Esophagus squamous epithelium (tissue), 5 donors: ENCODE measurements at regions not wholly inside any gene's neighbourhood (a gene's known extent, or its start where the extent isn't known, plus 50 kb on each side); places are given as distances from the start of the nearest gene placed in this dataset.
A peak's percentile ranks its signal among the peaks of the same experiment; 100 is the strongest.

ENCODE experiments used
- DNase-seq: peaks from one replicate; lab custom pipeline; 2025; lab: John Stamatoyannopoulos, UW
- H3K27ac ChIP-seq, 4 donors: fragments of 200-600 bp; sonication (generic); one replicate each; pipeline ENCODE4 v1.5.1; 2016 to 2019; ENCODE audit warnings: mild to moderate bottlenecking in 1 of 4
- H3K27me3 ChIP-seq, 4 donors: fragments of 200-600 bp; sonication (generic); 1 replicate in 3 of 4; 2 replicates in 1 of 4; pipeline versions ENCODE4 v1.5.1 to v1.6.0; 2017 to 2021; ENCODE audit warnings: antibody characterized with exemption in 1 of 4
- H3K36me3 ChIP-seq, 3 donors: fragments of 200-600 bp; sonication (generic); one replicate each; pipeline ENCODE4 v1.5.1; 2016 to 2019
- H3K4me1 ChIP-seq, 3 donors: fragments of 200-600 bp; sonication (generic); one replicate each; pipeline ENCODE4 v1.5.1; 2017 to 2019
- H3K4me3 ChIP-seq, 4 donors: fragments of 200-600 bp; sonication (generic); 1 replicate in 3 of 4; 2 replicates in 1 of 4; pipeline ENCODE4 v1.5.1; 2016 to 2019; ENCODE audit warnings: mild to moderate bottlenecking in 2 of 4, moderate library complexity in 1 of 4
- H3K9me3 ChIP-seq, 3 donors: fragments of 200-600 bp; sonication (generic); one replicate each; pipeline ENCODE4 v1.5.1; 2016 to 2019
- POLR2A ChIP-seq, 4 donors: fragments of 450-650 bp; IDR thresholded peaks; one replicate each; pipeline ENCODE4 v1.6.1; 2017; ENCODE audit warnings: antibody characterized with exemption in 4 of 4, mild to moderate bottlenecking in 4 of 4, moderate library complexity in 3 of 4
- WGBS, 2 donors: methylation state at CpG; one replicate each; pipeline ENCODE4 v1.1.5; 2018; 5-methylcytosine and 5-hydroxymethylcytosine counted together
- intact Hi-C: fragments of 100-400 bp; cut with DNase I; formaldehyde crosslinking; loops from one replicate; pipeline ENCODE4 v1.15.0; 2022
- TF ChIP-seq, protein P1 (sequence below), 6 experiments: fragments of 450-650 bp in 4 of 6; fragments of 200-600 bp in 2 of 6; sonication (generic) in 2 of 6; IDR thresholded peaks; one replicate each; pipeline ENCODE4 v1.5.1; 2016 to 2019; ENCODE audit warnings: antibody characterized with exemption in 6 of 6, mild to moderate bottlenecking in 4 of 6, moderate library complexity in 4 of 6
- donor health status: DM: yes; HTN: yes; CAD: no.

DNA sequence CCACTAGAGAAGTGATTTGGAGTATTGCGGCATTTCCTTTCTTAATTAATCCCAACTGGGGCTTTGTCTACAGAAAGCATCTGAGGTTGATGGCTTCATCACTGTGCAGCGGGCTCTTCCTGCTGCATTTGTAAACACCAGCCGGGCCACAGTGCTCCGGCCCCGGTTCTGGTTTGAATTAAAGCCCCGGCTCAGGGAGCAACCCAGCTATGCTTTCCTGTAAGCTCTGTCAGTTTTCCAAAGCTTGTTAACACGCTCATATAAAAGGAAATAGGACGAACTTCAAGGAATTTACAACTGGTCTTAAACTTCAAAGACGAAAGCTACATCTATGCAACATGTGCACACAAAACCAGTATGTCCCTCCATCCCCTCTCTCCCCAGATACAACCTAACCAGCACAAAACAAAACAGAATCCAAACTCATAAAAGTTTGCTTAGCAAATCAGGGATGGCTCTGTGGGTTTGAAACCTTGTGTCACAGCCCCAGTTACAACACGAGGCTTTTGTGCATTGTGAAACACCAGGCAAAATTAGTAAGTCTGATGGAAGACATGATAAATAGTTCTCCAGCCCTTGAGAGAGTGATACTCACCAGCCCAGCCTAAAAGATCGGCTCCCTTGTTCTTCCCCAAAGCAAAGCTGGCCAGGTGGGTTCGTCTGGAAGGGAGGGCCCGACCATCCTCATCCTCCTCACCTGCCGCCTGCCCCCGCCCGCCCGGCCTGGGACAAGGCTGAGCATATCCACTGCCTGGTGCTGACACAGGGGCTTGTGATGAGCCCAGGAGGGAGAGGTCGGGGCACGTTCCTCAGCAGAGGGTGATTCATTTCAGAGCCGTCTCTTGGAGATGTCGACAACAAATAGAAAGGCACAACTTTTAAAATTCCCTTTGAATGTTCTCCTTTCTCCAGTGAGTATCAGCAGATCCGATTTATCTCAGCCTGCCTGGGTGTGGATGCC is 197.9 kb downstream of the TFAP2C start:
- DNase-seq, result no peak
- Histone ChIP-seq H3K9me3 (no peaks in the 10 kb centered on the region), H3K4me1 (peaks cover 8 to 41% (median 15%) of the 10 kb centered on the region in 3 donors), H3K27me3 (peaks cover 0 to 22% (median 2%) of the 10 kb centered on the region in 4 donors), H3K27ac (peak overlapping the region; percentile 44 to 85 (median 76)), H3K4me3 (peak overlapping the region in 1 of 4 donors; percentile 36), H3K36me3 (no peaks in the 10 kb centered on the region)
- intact Hi-C loops, result no loop called here
- 21 to 22% methylated on average over 13 to 15 of the region's 22 CpGs for whole genome bisulfite sequencing, 2 donors
- peak in 1 of 4 donors; percentile 12 for TF ChIP-seq POLR2A (IDR thresholded peaks at IDR 0.05)
- TF ChIP-seq, protein P1, sequence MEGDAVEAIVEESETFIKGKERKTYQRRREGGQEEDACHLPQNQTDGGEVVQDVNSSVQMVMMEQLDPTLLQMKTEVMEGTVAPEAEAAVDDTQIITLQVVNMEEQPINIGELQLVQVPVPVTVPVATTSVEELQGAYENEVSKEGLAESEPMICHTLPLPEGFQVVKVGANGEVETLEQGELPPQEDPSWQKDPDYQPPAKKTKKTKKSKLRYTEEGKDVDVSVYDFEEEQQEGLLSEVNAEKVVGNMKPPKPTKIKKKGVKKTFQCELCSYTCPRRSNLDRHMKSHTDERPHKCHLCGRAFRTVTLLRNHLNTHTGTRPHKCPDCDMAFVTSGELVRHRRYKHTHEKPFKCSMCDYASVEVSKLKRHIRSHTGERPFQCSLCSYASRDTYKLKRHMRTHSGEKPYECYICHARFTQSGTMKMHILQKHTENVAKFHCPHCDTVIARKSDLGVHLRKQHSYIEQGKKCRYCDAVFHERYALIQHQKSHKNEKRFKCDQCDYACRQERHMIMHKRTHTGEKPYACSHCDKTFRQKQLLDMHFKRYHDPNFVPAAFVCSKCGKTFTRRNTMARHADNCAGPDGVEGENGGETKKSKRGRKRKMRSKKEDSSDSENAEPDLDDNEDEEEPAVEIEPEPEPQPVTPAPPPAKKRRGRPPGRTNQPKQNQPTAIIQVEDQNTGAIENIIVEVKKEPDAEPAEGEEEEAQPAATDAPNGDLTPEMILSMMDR (IDR thresholded peaks at IDR 0.05), result no peak

DNA sequence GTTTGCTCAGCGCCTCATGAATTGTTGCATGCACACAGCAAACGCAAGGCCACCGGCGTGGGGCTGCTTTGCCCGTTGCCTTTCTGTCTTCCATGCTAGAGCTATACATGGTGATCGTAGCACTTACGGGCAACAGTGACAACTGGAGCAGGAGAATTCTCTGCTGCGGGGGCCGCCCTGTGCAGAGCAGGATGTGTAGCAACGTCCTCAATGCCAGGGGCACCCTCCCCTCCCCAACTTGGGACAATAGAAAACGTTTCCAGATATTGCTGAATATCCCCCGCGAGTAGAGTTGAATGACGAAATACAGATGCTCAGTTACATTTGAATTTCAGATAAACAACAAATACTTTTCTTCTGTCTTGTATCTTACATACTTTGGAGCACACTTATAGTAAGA is 198.7 kb downstream of the TFAP2C start:
- no peak for TF ChIP-seq POLR2A (IDR thresholded peaks at IDR 0.05)
- TF ChIP-seq, protein P1 (IDR thresholded peaks at IDR 0.05), result no peak
- H3K4me1 ChIP-seq, result peaks cover 8 to 41% (median 15%) of the 10 kb centered on the region in 3 donors
- peak overlapping the region; percentile 44 to 85 (median 76) for H3K27ac ChIP-seq
- H3K27me3 ChIP-seq, result peaks cover 0 to 25% (median 2%) of the 10 kb centered on the region in 4 donors
- no peaks in the 10 kb centered on the region for H3K9me3 ChIP-seq
- no peak for DNase-seq
- H3K4me3 ChIP-seq, result peak overlapping the region in 1 of 4 donors; percentile 40
- no peaks in the 10 kb centered on the region for H3K36me3 ChIP-seq
- intact Hi-C loops, result no loop called here
- WGBS, 2 donors, result 41 to 46% methylated on average over 13 of the region's 14 CpGs

DNA sequence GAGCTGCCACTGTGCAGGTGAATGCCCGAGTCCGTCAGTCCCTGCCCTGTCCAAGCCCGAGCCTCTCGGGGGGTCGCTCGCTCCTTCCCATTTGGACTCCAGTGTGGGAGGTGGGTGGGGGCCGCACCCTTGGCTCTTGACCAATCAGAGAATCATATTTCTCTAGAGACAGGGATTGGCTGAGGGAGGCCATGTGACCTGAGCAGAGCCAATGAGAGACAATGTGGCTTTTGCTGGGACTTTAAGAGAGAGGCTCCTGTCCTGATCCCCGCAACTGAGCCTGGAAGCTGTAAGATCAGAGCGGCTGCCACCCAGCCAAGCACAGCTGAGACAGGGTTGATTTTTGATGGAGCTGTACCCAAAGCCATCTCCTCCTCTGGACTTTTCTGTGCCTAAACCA is 199.3 kb downstream of the TFAP2C start:
- peak overlapping the region; percentile 44 to 85 (median 76) for H3K27ac ChIP-seq
- peaks cover 0 to 25% (median 2%) of the 10 kb centered on the region in 4 donors for H3K27me3 ChIP-seq

DNA sequence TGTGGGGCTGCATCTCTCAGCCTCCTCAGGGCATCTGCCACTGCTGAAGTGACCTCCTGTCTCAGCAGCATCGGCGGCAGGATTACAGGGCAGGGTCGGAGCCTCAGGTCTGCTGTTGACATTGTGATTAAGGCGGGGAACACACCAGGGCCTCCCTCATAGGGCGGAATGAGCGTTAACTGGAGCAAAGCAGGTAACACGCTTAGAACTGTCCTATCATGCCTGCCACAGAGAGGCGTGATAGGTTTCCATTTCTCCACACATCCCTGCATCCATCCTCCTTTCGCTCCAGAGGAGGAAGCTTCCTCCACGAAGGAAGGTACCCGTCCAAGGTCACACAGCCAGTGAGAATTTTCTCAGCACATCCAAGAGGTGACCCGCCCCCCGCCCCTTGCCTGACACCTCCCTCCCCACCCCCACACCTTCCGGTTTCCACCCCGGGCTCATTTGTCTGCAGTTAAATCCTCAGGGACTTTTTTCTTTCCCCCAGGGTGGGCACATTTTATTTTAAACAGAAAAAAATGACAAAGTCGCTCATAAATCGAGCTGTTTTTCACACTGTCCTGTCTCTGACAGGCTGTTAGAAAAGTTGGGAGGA is 200.8 kb downstream of the TFAP2C start:
- intact Hi-C loops, result no loop called here
- Histone ChIP-seq H3K4me1 (peaks cover 8 to 41% (median 15%) of the 10 kb centered on the region in 3 donors), H3K4me3 (no peak overlapping the region), H3K9me3 (no peaks in the 10 kb centered on the region), H3K27ac (no peak overlapping the region), H3K36me3 (no peaks in the 10 kb centered on the region), H3K27me3 (peaks cover 0 to 25% (median 2%) of the 10 kb centered on the region in 4 donors)
- TF ChIP-seq POLR2A (IDR thresholded peaks at IDR 0.05), result no peak
- TF ChIP-seq, protein P1 (IDR thresholded peaks at IDR 0.05), result no peak
- WGBS, 2 donors, result 18 to 31% methylated on average over 14 of the region's 17 CpGs
- DNase-seq, result no peak

More for the DNA sequence above, 199.3 kb downstream of the TFAP2C start:
- intact Hi-C loops, result no loop called here
- H3K36me3 ChIP-seq, result no peaks in the 10 kb centered on the region
- peaks cover 8 to 41% (median 15%) of the 10 kb centered on the region in 3 donors for H3K4me1 ChIP-seq
- WGBS, 2 donors, result 92 to 97% methylated on average over 2 to 8 of the region's 9 CpGs
- H3K4me3 ChIP-seq, result no peak overlapping the region
- TF ChIP-seq, protein P1 (IDR thresholded peaks at IDR 0.05), result no peak
- TF ChIP-seq POLR2A (IDR thresholded peaks at IDR 0.05), result no peak
- H3K9me3 ChIP-seq, result no peaks in the 10 kb centered on the region
- DNase-seq, result no peak
